Stomach (tissue), 4 donors: ENCODE measurements at regions not wholly inside any gene's neighbourhood (a gene's known extent, or its start where the extent isn't known, plus 50 kb on each side); places are given as distances from the start of the nearest gene placed in this dataset.

ENCODE experiments used
- POLR2A ChIP-seq, 4 donors: fragments of 450-650 bp; IDR thresholded peaks; one replicate each; pipeline ENCODE4 v1.6.1; 2016; ENCODE audit warnings: antibody characterized with exemption in 4 of 4, control low read depth in 2 of 4, mild to moderate bottlenecking in 1 of 4, moderate library complexity in 1 of 4
- TF ChIP-seq, protein P1 (sequence below), 7 experiments: fragments of 450-650 bp in 4 of 7; fragments of 200-600 bp in 3 of 7; sonication (generic) in 3 of 7; IDR thresholded peaks; one replicate each; pipeline ENCODE4 v1.5.1; 2016 to 2019; ENCODE audit warnings: antibody characterized with exemption in 7 of 7, control low read depth in 2 of 7, mild to moderate bottlenecking in 1 of 7

DNA sequence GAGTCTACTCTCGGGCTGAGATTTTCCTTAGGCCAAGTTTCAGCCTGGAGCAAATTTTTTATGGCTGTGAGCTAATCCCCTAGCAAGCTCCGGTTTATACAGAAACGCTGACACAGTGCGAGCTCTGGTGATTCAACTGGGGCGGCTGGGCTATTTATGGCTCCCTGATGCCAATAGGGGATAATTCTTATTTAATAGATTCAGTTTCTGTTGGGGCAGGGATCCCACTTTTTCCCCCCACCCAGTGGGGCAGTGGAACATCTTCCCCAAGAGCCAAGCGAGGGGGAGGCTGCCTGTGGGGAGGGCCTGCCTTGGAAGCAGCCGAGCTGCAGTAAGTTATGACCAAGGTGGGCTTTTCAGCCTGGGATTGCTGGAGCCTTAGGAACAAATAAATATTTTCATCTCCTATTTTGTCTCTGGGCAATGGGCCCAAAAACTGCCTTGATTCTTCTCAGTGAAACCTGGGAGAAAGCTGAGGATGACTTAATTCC, 129.1 kb downstream of the MACROH2A1 start:
- TF ChIP-seq POLR2A (IDR thresholded peaks at IDR 0.05), result no peak
- TF ChIP-seq, protein P1, sequence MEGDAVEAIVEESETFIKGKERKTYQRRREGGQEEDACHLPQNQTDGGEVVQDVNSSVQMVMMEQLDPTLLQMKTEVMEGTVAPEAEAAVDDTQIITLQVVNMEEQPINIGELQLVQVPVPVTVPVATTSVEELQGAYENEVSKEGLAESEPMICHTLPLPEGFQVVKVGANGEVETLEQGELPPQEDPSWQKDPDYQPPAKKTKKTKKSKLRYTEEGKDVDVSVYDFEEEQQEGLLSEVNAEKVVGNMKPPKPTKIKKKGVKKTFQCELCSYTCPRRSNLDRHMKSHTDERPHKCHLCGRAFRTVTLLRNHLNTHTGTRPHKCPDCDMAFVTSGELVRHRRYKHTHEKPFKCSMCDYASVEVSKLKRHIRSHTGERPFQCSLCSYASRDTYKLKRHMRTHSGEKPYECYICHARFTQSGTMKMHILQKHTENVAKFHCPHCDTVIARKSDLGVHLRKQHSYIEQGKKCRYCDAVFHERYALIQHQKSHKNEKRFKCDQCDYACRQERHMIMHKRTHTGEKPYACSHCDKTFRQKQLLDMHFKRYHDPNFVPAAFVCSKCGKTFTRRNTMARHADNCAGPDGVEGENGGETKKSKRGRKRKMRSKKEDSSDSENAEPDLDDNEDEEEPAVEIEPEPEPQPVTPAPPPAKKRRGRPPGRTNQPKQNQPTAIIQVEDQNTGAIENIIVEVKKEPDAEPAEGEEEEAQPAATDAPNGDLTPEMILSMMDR (IDR thresholded peaks at IDR 0.05), result no peak
